GM18867 (cell line): ENCODE measurements at regions not wholly inside any gene's neighbourhood (a gene's known extent, or its start where the extent isn't known, plus 50 kb on each side); places are given as distances from the start of the nearest gene placed in this dataset.
"Not testable (repeated sequence)": the region's sequence is repeated elsewhere in the genome, so short reads cannot be mapped to it uniquely, and the experiment has no call there.

Experiments
- ATAC-seq: cut with Tn5 transposase; IDR thresholded peaks from one replicate; pipeline ENCODE4 v1.9.1; 2021; ENCODE audit warnings: mild to moderate bottlenecking, moderate library complexity; ENCODE audit not compliant: unreplicated experiment

GRCh38 chr14:105924951-105925591 lies 398.7 kb downstream of the TMEM121 start:
- ATAC-seq, result no peak

- ATAC-seq, result no peak
Observed at GRCh38 chr14:105925615-105926372, 399.4 kb downstream of the TMEM121 start.

DNA sequence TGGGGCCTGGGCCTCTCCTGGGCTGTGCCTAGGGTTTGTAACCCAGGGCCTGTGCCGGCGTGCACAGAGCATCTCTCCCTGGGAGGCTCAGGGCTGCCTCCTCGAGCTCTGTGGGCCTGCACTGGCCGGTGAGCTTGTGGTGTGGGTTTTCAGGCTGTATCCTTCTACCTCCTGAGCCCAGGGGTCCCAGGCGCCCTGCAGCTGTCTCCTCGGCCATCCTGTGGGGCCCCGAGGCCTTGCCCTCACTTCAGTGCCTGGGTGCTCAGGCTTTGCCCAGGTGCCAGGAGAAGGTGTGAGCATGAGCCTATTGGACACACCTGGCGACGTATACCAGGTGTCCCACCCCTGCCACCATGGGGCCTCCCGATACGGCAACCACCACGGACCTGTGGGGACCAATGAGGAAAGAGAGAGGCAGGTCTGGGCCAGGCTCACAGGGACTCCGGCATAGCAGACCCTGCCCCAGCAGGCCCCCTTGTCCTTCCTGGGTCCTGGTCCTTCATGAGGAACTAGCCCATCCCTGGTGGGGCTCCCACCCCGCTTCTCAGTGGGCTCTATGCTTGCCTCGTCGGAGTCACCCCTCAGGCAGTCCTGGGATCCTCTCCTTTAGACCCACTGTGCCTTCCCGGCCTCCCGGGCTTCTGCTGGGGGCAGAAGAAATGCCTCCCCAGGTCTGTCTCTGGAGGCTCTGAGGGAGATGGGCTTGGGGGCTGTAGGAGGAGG lies 400.2 kb downstream of the TMEM121 start:
- ATAC-seq, result no peak

GRCh38 chr14:105927096-105928060 lies 401.0 kb downstream of the TMEM121 start:
- ATAC-seq, result no peak

GRCh38 chr14:105928171-105929111 lies 402.1 kb downstream of the TMEM121 start:
- ATAC-seq, result not testable (repeated sequence)

DNA sequence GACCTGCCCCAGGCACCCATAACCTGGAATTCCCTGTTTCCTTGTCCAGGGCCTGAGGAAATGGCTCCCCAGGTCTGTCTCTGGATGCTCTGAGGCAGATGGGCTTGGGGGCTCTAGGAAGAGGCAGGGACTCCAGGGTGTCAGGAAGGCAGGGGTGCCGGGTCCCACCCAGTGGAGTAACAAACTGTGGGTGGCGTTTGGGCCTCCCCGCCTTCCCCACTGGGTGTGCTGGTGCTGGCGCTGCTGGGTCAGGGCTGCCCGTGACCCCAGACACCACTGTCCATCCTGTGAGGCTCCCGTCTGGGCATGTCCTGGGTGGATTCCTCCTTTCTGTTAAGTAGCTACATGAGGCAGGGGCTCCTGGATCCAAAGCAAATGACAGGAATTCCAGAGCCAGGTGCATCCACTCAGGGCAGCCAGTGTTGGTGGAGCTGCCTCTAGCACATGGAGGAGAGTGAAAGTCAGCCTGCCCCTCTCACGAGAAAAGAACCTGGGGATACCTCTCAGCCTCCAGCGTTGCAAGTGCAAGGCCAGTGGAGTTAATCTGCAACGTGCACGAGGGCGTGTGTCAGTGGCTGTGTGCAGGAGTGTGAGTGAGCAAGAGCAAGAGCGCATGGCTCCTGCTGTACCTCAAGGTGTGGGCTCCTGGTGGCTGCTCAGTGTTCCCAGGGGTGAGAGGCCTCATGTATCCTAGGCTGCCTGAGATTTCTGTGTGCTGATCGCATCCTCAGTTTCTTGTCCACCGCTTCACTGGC lies 403.1 kb downstream of the TMEM121 start:
- no peak for ATAC-seq

DNA sequence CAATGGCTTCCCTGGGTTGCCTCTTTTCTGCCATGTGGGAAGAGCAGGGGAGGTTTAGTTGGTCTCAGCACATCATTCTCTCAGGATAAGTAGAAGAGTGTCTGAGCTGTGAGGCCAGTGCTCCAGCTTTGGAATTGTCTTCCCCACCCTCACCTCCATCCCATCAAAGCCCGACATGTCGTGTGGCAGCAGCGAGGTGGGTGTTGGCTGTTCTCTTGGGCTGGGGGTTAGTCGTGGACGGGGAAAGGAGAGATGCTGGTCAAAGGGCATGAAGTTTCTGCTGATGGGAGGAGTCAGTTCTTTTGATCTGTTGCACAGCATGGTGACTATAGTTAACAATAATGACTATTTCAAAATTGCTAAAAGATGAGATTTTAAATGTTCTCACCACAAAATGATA lies 404.2 kb downstream of the TMEM121 start:
- no peak for ATAC-seq

DNA sequence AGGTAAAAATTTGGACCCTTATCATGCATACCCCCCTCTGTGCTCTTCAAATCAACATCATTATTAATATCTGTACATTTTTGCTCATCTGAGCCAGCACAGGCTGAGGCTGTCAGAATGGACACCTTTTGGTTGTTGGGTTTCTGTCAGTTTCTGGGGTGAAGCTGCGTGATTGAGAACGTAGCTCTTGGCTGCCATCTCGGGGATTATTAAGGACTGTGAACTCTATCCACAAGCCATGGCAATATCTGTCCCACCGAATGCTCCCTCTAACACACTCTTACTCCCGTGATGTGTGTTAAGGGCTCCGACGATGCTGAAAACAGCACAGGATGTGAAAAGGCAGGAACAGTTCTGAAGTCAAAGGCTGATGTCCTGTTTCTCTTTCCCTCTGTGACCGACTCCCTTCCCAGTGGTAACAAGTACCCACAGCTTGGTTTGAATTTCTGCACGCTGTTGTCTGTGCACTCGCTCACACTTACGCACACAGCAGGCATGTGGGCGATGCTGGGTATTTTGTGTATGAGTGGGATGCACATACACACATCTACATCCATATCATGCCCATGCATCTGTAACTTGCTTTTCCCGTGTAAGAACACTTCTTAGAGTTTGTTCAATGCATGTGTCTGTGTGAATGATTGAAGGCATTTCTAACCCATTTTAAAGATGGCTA lies 405.6 kb downstream of the TMEM121 start:
- ATAC-seq, result no peak

GRCh38 chr14:105933238-105933637 lies 406.9 kb downstream of the TMEM121 start:
- ATAC-seq, result no peak

DNA sequence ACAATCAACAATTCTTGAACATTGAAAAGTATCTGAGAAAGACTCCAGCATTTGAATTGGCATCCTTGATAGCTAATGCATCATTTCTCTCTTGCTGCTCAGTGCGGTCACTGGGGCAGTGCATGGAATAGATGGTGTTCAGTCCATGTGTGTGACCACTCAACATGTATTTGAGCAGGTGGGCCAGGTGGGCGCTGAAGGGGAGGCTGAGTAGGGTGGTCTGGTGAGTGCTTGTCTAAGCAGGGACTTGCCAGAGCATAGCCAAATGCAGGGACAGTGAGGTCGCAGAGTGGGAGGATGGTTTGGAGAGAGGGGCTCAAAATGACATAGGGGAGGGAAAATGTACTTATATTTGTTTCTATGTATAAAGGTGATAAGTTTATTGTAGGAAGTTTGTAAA lies 409.0 kb downstream of the TMEM121 start:
- no peak for ATAC-seq

DNA sequence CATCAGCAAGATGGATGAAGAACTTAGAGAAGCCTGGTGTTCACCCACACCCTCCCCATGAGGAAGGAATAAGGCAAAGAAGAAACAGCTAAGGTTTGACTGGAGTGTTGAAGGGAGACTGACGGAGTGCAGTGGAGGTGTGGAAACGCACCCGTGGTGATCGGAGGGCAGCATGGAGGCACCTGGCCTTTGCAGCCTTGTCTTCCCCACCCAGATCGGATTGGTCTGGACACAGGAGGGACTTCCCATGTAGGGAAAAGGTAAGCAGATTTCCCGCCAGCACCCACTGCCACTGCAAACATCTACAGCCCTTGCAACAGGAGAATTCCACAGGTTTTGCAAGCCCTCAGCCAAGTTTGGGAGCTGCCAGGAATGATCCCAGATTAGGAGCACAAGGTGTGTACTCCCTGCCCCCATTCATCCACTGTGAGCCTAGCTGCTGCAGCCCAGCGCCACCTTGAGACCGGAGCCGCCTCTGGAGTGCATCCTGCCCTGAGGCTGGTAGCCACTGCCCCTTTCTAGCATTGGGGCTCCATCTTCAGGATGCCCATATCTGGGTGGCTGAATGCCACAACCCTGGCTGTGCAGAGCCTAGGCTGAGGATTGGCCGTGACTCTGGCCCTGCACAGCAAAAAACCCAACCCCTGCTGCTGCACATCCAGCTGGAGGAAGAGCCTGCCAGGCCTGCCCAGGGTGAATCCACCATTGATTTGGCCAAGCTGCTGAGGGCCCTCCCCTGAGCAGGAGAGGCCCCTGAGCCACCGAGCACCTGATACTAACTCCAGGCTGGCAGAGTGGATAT lies 411.1 kb downstream of the TMEM121 start:
- ATAC-seq, result no peak

DNA sequence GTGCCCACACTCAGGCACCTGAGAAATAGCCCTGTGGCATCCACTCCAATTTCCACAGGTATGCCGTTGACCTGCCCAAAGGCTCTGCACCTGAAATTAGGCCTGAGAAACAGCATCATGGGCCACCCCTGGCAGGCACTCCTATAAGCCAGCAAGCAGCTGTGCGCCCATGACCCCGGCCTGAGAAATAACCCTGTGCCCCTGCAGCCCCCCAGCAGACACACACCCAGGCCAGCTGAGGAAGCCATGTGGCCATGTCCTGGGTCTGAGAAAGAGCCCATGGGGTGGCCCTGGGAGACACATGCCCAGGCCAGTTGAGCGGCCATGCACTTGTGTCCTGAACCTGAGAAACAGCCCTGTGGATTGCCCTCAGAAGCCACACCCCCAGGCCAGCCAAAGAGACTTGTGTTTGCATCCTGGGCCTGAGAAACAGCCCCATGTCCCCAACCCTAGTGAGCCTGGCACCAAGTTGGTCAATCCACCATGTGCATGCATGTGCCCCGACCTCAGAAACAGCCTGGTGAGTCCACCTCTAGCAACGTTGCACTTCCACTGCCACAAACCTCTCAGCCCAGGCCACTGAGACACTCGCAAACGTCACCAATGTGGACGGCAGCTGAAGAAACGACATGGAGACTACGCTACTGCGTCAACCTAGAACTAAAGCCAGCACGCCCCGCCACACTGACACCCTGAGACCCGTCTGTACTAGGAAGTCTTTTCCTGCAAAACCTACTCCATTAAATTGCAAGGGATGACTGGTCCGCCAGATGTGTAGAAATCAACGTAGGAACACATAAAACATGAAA lies 411.9 kb downstream of the TMEM121 start:
- no peak for ATAC-seq

GRCh38 chr14:105938959-105939358 lies 412.6 kb downstream of the TMEM121 start:
- no peak for ATAC-seq

- ATAC-seq, result no peak
Observed at GRCh38 chr14:105939810-105940508, 413.6 kb downstream of the TMEM121 start.

- ATAC-seq, result no peak
Observed at GRCh38 chr14:105940534-105941225, 414.3 kb downstream of the TMEM121 start.
